Breast epithelium (tissue), 3 donors: ENCODE measurements at regions not wholly inside any gene's neighbourhood (a gene's known extent, or its start where the extent isn't known, plus 50 kb on each side); places are given as distances from the start of the nearest gene placed in this dataset.

Experiments
- POLR2A ChIP-seq: fragments of 450-650 bp; IDR thresholded peaks from one replicate; pipeline ENCODE4 v1.6.1; 2016; ENCODE audit warnings: antibody characterized with exemption, mild to moderate bottlenecking, moderate library complexity
- TF ChIP-seq, protein P1 (sequence below), 3 donors: fragments of 450-650 bp; IDR thresholded peaks; one replicate each; pipeline ENCODE4 v1.5.1; 2016 to 2017; ENCODE audit warnings: antibody characterized with exemption in 3 of 3, mild to moderate bottlenecking in 3 of 3, moderate library complexity in 3 of 3

DNA sequence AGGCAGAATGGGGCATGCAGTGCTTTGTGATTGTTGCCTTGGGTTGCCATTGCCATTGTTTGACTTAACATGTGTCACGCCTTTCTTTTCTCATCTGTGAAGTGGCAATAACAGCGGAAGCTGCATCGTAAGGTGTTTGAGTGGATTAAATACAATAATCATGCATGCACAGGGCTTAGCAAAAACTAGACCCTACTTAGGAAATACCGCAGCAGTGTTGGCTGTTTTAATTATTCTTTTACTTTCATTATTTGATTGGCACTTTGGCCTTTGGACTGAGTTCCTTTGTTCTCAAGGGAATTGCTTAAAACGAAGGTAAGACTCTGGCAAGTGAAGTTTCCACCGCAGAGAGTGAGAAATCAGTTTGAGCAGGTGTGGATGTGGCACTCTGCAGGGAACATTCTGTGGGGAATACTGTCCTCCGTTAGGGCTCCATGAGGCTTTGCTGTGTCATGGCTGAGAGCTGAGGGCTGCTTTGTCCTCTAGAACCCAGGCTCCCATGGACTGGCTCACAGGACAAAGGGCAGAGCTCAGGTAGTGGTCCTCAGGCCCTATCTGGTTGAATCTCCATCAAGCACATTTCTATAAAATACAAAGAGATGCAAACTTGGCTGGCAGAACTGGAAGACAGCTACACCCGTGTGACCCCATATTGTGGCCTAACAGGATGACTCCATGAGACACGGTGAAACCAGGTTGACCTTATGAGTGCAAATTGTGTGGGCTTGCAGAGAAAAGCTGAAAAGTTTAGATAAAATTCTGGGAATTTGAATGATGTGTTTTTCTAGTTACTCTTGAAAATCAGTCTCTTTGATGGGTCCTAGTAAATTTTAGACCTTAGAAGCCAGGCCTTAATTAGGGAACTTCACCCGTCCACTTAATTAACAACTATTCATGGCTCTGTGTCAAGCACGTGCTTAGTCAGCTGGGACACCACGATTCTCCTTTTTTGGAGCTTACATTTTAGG, 407.2 kb downstream of the KCNRG start:
- TF ChIP-seq, protein P1, sequence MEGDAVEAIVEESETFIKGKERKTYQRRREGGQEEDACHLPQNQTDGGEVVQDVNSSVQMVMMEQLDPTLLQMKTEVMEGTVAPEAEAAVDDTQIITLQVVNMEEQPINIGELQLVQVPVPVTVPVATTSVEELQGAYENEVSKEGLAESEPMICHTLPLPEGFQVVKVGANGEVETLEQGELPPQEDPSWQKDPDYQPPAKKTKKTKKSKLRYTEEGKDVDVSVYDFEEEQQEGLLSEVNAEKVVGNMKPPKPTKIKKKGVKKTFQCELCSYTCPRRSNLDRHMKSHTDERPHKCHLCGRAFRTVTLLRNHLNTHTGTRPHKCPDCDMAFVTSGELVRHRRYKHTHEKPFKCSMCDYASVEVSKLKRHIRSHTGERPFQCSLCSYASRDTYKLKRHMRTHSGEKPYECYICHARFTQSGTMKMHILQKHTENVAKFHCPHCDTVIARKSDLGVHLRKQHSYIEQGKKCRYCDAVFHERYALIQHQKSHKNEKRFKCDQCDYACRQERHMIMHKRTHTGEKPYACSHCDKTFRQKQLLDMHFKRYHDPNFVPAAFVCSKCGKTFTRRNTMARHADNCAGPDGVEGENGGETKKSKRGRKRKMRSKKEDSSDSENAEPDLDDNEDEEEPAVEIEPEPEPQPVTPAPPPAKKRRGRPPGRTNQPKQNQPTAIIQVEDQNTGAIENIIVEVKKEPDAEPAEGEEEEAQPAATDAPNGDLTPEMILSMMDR (IDR thresholded peaks at IDR 0.05), result no peak
- TF ChIP-seq POLR2A, result no peak
